ENCODE measurements at regions not wholly inside any gene's neighbourhood (a gene's known extent, or its start where the extent isn't known, plus 50 kb on each side); places are given as distances from the start of the nearest gene placed in this dataset.

DNA sequence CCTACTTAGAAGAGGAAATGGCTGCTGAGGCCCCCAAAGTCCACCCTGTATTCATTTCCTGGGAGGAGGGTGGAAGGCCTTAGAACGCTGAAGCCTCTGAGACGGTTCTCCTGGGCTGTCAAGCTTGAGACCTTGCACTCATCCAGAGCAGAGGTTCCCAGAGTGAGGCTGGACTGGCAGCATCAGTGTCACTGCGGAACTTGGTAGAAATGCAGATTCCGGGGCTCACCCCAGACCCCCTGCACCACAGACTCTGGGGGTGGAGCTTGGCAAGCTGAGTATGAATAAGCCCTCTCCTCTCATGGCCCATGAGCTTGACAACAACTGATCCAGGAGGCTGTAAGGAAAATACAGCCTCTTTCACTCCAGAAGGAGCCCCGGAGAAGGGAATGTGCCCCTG, 218.3 kb downstream of the IRF8 start:
- ChIA-PET CTCF (no interaction called here), POLR2A (no interaction called here)
- no peak for DNase-seq (ENCODE audit: extremely low spot score)
- no peak for TF ChIP-seq NFRKB (IDR thresholded peaks at IDR 0.05)
- TF ChIP-seq LEF1 (IDR thresholded peaks at IDR 0.05; ENCODE audit: borderline replicate concordance), result no peak
- TF ChIP-seq HDGF (IDR thresholded peaks at IDR 0.05; ENCODE audit: borderline replicate concordance), result no peak
- no peak for TF ChIP-seq TARDBP (IDR thresholded peaks at IDR 0.05)
- TF ChIP-seq L3MBTL2 (conservative IDR thresholded peaks at IDR 0.05), result no peak
- no peak for TF ChIP-seq ELF4 (IDR thresholded peaks at IDR 0.05)
- TF ChIP-seq ARNT (IDR thresholded peaks at IDR 0.05), result no peak
- TF ChIP-seq FOXA1 (IDR thresholded peaks at IDR 0.05), result no peak
- no peak for TF ChIP-seq SP1 (IDR thresholded peaks at IDR 0.05)
- TF ChIP-seq FOXM1 (IDR thresholded peaks at IDR 0.05; ENCODE audit: borderline replicate concordance), result no peak
- TF ChIP-seq ZNF384 (IDR thresholded peaks at IDR 0.05), result no peak

DNA sequence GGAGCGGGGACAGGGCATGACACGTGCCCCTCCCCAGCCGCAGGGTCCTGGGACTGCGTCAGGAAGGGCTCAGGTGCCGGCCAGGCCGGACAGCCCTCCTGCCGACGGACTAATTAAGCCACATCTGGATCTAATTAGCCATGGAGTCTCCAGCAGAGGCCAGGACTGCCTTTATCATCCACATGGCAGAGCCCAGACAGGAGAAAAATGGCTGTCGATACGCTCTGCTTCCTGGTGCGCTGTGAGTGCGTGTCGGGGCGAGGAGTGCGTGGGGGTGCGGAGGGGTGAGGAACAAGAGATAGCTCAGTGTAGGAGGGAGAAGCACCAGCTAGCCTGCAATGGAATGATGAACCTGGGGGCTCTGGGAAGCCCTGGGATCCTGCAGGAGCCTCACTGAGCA, 218.8 kb downstream of the IRF8 start:
- ChIA-PET POLR2A (no interaction called here), CTCF (no interaction called here)
- DNase-seq (ENCODE audit: extremely low spot score), result no peak
- no peak for TF ChIP-seq BHLHE40 (IDR thresholded peaks at IDR 0.05; ENCODE audit: borderline replicate concordance)
- TF ChIP-seq ARNT (IDR thresholded peaks at IDR 0.05), result no peak
- no peak for TF ChIP-seq FOXK2 (IDR thresholded peaks at IDR 0.05)
- TF ChIP-seq ZNF384 (IDR thresholded peaks at IDR 0.05), result no peak
- no peak for TF ChIP-seq HDGF (IDR thresholded peaks at IDR 0.05; ENCODE audit: borderline replicate concordance)
- TF ChIP-seq SP1 (IDR thresholded peaks at IDR 0.05), result no peak
- TF ChIP-seq, protein P1, sequence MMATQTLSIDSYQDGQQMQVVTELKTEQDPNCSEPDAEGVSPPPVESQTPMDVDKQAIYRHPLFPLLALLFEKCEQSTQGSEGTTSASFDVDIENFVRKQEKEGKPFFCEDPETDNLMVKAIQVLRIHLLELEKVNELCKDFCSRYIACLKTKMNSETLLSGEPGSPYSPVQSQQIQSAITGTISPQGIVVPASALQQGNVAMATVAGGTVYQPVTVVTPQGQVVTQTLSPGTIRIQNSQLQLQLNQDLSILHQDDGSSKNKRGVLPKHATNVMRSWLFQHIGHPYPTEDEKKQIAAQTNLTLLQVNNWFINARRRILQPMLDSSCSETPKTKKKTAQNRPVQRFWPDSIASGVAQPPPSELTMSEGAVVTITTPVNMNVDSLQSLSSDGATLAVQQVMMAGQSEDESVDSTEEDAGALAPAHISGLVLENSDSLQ (IDR thresholded peaks at IDR 0.05), result no peak
- no peak for TF ChIP-seq SUZ12 (IDR thresholded peaks at IDR 0.05)
- TF ChIP-seq NFRKB (IDR thresholded peaks at IDR 0.05), result no peak
- no peak for TF ChIP-seq FOXM1 (IDR thresholded peaks at IDR 0.05; ENCODE audit: borderline replicate concordance)
- TF ChIP-seq ELF4 (IDR thresholded peaks at IDR 0.05), result no peak
- TF ChIP-seq CTBP1 (IDR thresholded peaks at IDR 0.05; ENCODE audit: borderline replicate concordance), result no peak
- no peak for TF ChIP-seq FOXA1 (IDR thresholded peaks at IDR 0.05)
- no peak for TF ChIP-seq LEF1 (IDR thresholded peaks at IDR 0.05; ENCODE audit: borderline replicate concordance)
- TF ChIP-seq L3MBTL2 (conservative IDR thresholded peaks at IDR 0.05), result no peak
- TF ChIP-seq TARDBP (IDR thresholded peaks at IDR 0.05), result no peak

DNA sequence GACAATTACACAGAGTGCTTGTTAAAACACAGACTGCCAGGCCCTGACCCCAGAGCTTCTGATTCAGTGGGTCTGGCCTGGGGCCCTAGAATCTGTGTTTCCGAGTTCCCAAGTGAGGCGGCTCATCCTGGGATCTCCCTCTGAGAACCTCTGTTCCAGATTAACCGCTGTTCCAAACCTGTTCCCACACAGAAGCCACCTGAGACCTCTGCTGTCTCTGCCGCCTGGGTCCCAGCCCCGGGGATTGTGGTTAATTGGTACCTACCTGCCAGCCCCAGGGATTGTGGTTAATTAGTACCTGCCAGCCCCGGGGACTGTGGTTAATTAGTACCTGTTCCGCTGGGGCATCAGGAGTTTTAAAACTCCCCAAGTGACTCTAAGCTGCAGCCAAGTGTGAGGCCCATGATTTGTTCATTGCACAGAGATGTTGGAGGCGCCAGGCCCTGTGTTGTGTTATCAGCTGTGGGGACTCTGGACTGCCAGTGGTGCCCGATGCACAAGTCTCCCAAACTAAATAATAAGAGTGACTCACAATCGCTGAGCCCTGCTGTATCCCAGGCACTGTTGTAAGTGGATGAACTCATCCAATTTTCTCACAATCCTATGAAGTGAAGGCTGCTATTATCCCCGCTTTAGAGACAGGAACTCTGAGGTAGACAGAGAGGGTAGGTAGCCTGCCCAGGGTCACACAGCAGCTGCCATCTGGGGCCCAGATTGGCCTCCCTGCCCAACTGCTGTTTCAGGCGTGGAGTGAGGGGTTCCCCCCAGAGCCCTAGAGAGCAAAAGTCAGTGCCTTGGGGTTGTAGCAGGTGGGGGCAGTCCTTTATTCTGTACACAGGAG, 219.7 kb downstream of the IRF8 start:
- ChIA-PET POLR2A (no interaction called here), CTCF (no interaction called here)
- DNase-seq (ENCODE audit: extremely low spot score), result no peak
- TF ChIP-seq SP1 (IDR thresholded peaks at IDR 0.05) (no peak), ELF4 (IDR thresholded peaks at IDR 0.05) (no peak), CTBP1 (IDR thresholded peaks at IDR 0.05; ENCODE audit: borderline replicate concordance) (no peak), HDGF (IDR thresholded peaks at IDR 0.05; ENCODE audit: borderline replicate concordance) (no peak), NFRKB (IDR thresholded peaks at IDR 0.05) (no peak), L3MBTL2 (conservative IDR thresholded peaks at IDR 0.05) (no peak), ARNT (IDR thresholded peaks at IDR 0.05) (no peak), LEF1 (IDR thresholded peaks at IDR 0.05; ENCODE audit: borderline replicate concordance) (no peak), TARDBP (IDR thresholded peaks at IDR 0.05) (no peak)
- TF ChIP-seq, protein P1 (IDR thresholded peaks at IDR 0.05), result no peak

DNA sequence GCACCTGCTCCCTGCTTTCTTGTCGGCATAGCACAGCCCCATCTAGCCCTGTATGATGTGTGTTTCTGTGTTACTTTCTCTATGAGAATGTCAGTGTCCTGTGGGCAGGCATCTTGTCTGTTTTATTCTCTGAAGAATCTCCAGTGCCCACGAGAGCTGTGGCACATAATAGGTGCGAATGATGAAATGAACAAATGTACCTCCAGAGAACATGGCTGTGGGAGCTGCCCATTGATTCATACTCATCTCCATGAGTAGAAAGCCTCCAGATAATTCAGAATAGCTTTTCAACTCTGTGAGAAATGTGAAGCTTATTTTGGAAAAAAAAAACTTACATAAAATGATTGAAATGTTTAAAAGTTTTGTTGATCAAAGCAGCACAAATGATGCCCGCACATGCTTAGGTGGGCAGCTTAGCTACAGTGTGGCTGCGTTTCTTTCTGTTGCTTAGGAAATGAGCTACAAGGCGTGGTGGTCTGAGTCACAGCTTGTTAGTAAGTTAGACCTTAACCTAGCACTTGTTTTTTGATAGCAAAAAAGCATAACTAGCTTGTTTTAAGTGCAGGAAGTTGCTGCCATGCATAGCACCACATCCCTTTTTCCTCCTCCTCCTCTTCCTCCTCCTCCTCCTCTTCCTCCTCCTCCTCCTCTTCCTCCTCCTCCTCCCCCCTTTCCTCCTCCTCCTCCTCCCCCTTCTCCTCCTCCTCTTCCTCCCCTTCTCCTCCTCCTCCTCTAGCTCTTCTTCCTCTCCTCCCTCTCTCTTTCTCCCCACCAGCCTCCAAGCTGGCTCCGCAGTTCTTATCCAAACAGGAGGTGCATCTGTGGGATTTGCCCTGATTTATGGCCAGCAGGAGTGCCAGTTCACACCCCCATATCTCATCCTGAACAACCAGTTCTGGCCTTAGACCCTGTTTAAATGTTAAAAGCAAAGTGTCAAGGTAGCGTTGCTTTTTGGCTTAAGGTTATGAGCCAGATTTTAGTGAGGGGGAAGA, 221.5 kb downstream of the IRF8 start:
- ChIA-PET CTCF (interaction anchor here (0.6 kb wide), 1 partner anchor 204 kb away, joined by 3 read pairs; no protein-coding TSS in a partner anchor), POLR2A (no interaction called here)
- TF ChIP-seq ARNT (IDR thresholded peaks at IDR 0.05) (no peak), ZNF384 (IDR thresholded peaks at IDR 0.05) (no peak), CTBP1 (IDR thresholded peaks at IDR 0.05; ENCODE audit: borderline replicate concordance) (no peak), HDGF (IDR thresholded peaks at IDR 0.05; ENCODE audit: borderline replicate concordance) (no peak), SP1 (IDR thresholded peaks at IDR 0.05) (no peak), FOXK2 (IDR thresholded peaks at IDR 0.05) (no peak), TARDBP (IDR thresholded peaks at IDR 0.05) (no peak), ELF4 (IDR thresholded peaks at IDR 0.05) (no peak), NFRKB (IDR thresholded peaks at IDR 0.05) (no peak), BHLHE40 (IDR thresholded peaks at IDR 0.05; ENCODE audit: borderline replicate concordance) (no peak), SUZ12 (IDR thresholded peaks at IDR 0.05) (no peak), LEF1 (IDR thresholded peaks at IDR 0.05; ENCODE audit: borderline replicate concordance) (no peak), FOXA1 (IDR thresholded peaks at IDR 0.05) (no peak), L3MBTL2 (conservative IDR thresholded peaks at IDR 0.05) (no peak)
- TF ChIP-seq, protein P1 (IDR thresholded peaks at IDR 0.05), result no peak
- no peak for DNase-seq (ENCODE audit: extremely low spot score)

DNA sequence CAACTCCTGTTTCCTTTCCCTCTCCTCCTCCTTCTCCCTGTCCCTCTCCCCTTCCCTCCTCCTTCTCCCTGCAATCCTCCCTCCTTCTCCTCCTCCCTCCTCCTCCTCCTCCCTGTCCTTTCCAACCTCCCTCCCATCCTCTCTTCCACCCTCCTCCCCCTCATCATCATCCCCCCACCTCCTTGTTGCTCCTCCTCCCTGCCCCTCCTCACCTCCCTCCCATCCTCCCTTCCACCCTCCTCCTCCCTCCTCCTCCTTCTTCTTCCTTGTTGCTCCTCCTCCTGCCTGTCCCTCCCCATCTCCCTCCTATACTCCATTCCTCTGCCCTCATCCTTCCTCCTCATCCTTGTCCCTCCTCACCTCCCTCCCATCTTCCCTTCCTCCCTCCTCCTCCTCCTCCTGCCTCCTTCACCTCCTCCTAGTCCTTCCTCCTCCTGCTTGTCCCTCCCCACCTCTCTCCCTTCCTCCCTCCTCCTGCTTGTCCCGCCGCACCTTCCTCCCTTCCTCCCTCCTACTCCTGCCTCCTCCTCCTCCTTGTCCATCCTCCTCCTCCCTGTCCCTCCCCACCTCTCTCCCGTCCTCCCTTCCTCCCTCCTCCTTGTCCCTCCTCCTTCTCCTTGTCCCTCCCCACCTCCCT, 222.5 kb downstream of the IRF8 start:
- CTCF ChIA-PET, result no interaction called here
- no peak for TF ChIP-seq NFRKB (IDR thresholded peaks at IDR 0.05)
- no peak for TF ChIP-seq BHLHE40 (IDR thresholded peaks at IDR 0.05; ENCODE audit: borderline replicate concordance)
- no peak for TF ChIP-seq LEF1 (IDR thresholded peaks at IDR 0.05; ENCODE audit: borderline replicate concordance)
- no peak for TF ChIP-seq CTBP1 (IDR thresholded peaks at IDR 0.05; ENCODE audit: borderline replicate concordance)
- POLR2A ChIA-PET, result no interaction called here

More for the DNA sequence above, 222.5 kb downstream of the IRF8 start:
- DNase-seq (ENCODE audit: extremely low spot score), result no peak
